ENCODE measurements at regions not wholly inside any gene's neighbourhood (a gene's known extent, or its start where the extent isn't known, plus 50 kb on each side); places are given as distances from the start of the nearest gene placed in this dataset.

DNA sequence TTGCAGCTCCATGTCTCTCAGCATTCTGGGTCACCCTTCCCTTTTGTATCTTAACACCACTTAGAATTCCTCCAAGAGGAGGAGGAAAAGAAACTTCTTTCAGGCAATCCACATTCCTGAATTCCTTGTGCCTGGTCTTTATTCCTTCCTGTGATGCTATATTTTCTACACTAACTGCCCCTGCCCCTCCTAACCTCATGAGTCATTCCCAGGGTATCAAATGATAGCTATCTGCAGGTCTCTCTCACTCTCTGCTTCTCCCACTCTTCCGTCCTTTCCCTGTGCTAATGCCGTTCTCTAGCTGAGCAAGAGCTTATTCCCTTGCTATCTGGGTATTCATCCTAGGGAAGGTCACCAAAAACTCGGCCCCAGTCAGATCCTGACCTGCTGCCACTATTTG lies 395.0 kb upstream of the TCF4 start:
- no peak for ATAC-seq (ENCODE audit: low read depth)
- Mint-ChIP-seq H3K9me3 (peaks cover 6% of the 10 kb centered on the region), H3K27me3 (no peaks in the 10 kb centered on the region), H3K36me3 (ENCODE audit: low read depth) (no peaks in the 10 kb centered on the region), H3K4me3 (no peak overlapping the region), H3K4me1 (no peaks in the 10 kb centered on the region), H3K27ac (no peak overlapping the region)
- intact Hi-C loops (cut with micrococcal nuclease), result no loop called here
- TF ChIP-seq, protein P1, sequence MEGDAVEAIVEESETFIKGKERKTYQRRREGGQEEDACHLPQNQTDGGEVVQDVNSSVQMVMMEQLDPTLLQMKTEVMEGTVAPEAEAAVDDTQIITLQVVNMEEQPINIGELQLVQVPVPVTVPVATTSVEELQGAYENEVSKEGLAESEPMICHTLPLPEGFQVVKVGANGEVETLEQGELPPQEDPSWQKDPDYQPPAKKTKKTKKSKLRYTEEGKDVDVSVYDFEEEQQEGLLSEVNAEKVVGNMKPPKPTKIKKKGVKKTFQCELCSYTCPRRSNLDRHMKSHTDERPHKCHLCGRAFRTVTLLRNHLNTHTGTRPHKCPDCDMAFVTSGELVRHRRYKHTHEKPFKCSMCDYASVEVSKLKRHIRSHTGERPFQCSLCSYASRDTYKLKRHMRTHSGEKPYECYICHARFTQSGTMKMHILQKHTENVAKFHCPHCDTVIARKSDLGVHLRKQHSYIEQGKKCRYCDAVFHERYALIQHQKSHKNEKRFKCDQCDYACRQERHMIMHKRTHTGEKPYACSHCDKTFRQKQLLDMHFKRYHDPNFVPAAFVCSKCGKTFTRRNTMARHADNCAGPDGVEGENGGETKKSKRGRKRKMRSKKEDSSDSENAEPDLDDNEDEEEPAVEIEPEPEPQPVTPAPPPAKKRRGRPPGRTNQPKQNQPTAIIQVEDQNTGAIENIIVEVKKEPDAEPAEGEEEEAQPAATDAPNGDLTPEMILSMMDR (IDR thresholded peaks at IDR 0.05), result no peak
- POLR2A ChIA-PET, result interaction anchor here (0.7 kb wide), 1 partner anchor 20 kb away, joined by 3 read pairs; no protein-coding TSS in a partner anchor
- DNase-seq, result no peak
- CTCF ChIA-PET, result no interaction called here

DNA sequence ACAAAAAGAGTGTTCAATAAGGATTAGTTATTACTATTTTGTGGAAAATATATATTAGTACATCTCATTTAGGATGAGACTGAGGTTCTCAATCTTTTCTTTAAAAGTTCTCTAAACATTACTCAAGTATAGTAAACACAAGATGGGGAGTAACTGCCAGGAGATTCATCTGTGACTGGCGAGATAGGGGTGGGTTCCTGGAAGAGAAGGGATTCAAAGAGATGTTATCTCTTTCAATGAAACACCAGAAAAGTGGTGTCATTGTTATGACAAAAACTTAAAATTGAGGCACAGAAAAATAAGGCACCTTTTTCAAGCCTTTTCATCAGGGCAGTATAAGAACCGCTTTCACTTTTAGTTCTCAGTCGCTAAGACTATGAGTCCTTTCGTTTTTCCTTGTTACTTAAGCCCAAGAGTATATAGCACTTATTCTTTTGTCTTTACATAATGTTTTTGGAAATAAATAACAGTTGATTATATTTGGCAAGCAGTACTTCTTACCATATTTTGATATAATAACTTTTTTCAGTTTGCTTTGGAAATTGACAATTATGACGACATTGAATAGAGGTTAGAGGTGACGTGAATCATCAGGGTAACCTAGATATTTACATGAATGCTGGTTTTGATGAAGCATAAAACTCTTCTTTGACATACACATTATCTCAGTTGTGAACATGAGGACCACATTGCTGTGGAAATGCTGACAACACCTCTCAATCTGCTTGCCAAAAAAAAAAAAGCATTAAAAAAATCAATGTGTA lies 393.9 kb upstream of the TCF4 start:
- CTCF ChIA-PET, result no interaction called here
- DNase-seq (no peak), ATAC-seq (ENCODE audit: low read depth) (no peak)
- Mint-ChIP-seq H3K36me3 (ENCODE audit: low read depth) (no peaks in the 10 kb centered on the region), H3K9me3 (peaks cover 4% of the 10 kb centered on the region), H3K27me3 (no peaks in the 10 kb centered on the region), H3K4me1 (no peaks in the 10 kb centered on the region), H3K27ac (no peak overlapping the region), H3K4me3 (peak overlapping the region; percentile 64)
- intact Hi-C loops (cut with micrococcal nuclease), result no loop called here
- TF ChIP-seq, protein P1 (IDR thresholded peaks at IDR 0.05), result no peak
- POLR2A ChIA-PET, result no interaction called here

DNA sequence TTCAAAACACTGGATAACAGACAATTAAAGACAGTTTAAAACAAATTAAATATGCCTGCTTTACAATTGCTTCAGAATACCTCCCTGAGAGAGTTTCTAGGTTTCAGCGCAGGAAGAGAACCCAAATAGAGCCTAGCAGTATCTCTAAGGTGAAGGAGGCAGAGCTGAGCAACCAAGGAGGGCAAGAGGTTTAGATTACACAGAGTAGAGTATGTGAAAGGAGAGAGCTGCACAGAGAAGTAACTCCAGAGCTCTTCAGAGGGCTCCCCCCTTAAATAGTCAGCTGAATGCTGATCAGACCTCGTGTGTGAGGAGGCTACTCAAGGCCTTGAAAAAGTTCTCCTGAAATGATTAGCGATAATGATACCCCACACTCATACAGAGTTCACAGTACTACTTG lies 386.5 kb upstream of the TCF4 start:
- DNase-seq, result no peak
- intact Hi-C loops (cut with micrococcal nuclease), result no loop called here
- Mint-ChIP-seq H3K27ac (no peak overlapping the region), H3K36me3 (ENCODE audit: low read depth) (no peaks in the 10 kb centered on the region), H3K27me3 (peaks cover 3% of the 10 kb centered on the region), H3K9me3 (peaks cover 2% of the 10 kb centered on the region), H3K4me3 (no peak overlapping the region), H3K4me1 (no peaks in the 10 kb centered on the region)
- TF ChIP-seq, protein P1 (IDR thresholded peaks at IDR 0.05), result no peak
- ChIA-PET CTCF (no interaction called here), POLR2A (no interaction called here)
- no peak for ATAC-seq (ENCODE audit: low read depth)

DNA sequence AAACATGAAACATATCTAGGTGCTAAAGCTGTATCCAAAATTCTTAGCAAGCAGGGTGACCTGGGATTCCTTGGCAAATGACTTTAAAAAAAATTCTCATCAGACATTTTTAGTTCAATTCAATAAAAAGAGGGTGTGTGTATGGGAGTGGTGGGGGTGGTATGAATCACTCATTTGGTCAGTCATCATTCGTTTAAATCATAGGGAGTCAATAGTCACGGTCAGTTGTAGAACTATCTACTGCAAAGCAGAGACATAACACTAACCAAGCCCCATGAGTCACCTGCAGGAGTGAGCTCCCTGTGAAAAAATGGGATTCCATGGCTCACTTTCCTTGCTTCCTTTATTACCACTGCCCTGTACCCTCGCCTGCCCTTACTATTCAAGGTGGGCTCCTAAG lies 380.6 kb upstream of the TCF4 start:
- peaks cover 4% of the 10 kb centered on the region for H3K27me3 Mint-ChIP-seq
- CTCF ChIA-PET, result no interaction called here
- ATAC-seq (ENCODE audit: low read depth), result no peak

DNA sequence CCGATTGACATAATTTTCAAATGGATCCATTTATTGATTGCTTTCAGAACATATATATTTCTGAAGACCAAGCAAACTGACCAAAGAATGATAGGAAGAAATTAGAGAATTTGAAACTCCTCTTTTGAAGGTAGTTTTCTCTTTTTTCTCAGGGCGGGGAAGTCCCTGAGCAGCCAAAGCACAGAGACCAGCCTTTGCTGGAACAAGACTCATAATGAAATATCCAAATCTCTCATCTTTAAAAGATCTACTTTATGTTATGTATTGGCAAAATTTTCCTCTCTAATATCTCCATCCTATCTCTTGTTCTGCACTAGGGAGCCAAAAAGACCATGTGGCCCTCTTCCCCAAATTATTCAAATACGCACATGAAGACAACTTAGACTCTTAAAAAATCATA lies 379.0 kb upstream of the TCF4 start:
- H3K9me3 Mint-ChIP-seq, result no peaks in the 10 kb centered on the region
- H3K27me3 Mint-ChIP-seq, result peaks cover 4% of the 10 kb centered on the region
- no peak overlapping the region for H3K27ac Mint-ChIP-seq
- no peaks in the 10 kb centered on the region for H3K36me3 Mint-ChIP-seq (ENCODE audit: low read depth)
- TF ChIP-seq, protein P1 (IDR thresholded peaks at IDR 0.05), result no peak
- ChIA-PET CTCF (no interaction called here), POLR2A (no interaction called here)
- no peaks in the 10 kb centered on the region for H3K4me1 Mint-ChIP-seq
- no peak overlapping the region for H3K4me3 Mint-ChIP-seq
- no peak for ATAC-seq (ENCODE audit: low read depth)
- DNase-seq, result no peak
- intact Hi-C loops (cut with micrococcal nuclease), result no loop called here

More for the DNA sequence above, 380.6 kb upstream of the TCF4 start:
- H3K9me3 Mint-ChIP-seq, result no peaks in the 10 kb centered on the region
- DNase-seq, result no peak
- H3K36me3 Mint-ChIP-seq (ENCODE audit: low read depth), result no peaks in the 10 kb centered on the region
- TF ChIP-seq, protein P1 (IDR thresholded peaks at IDR 0.05), result no peak
- POLR2A ChIA-PET, result no interaction called here
- H3K27ac Mint-ChIP-seq, result no peak overlapping the region
- H3K4me3 Mint-ChIP-seq, result no peak overlapping the region
- intact Hi-C loops (cut with micrococcal nuclease), result no loop called here
- H3K4me1 Mint-ChIP-seq, result no peaks in the 10 kb centered on the region

All from activated B cell treated with CpG ODN at 0.5 μM for 24 hours (primary cell).